ENCODE measurements at regions not wholly inside any gene's neighbourhood (a gene's known extent, or its start where the extent isn't known, plus 50 kb on each side); places are given as distances from the start of the nearest gene placed in this dataset.

DNA sequence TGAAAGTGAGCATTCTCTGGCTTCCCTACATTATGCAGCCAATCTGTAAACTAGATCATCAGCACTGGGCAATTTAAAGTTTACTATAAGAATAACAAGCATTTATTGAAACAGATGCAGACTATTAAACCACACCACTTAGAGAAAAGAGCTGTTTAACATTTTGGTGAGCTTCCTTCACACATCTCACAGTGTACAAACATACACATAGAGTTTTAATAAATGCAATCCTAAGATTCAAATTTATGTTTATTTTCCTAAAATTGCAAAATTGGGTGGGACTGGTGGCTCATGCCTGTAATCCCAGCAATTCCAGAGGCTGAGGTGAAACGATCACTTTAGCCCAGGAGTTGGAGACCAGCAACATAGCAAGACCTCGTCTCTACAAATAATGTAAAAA lies 199.3 kb downstream of the SH3BP4 start:
- Histone ChIP-seq H3K27me3 (ENCODE audit: control insufficient read depth, insufficient read depth, low read length) (peaks cover 10% of the 10 kb centered on the region), H3K4me1 (ENCODE audit: control insufficient read depth, extremely low read depth, insufficient read depth, low read length) (no peaks in the 10 kb centered on the region), H3K4me3 (replicated peaks in 1 of 4; ENCODE audit: control extremely low read depth in 1 of 4, insufficient read depth in 1 of 4, low read depth in 3 of 4, low read length in 4 of 4) (no peak overlapping the region), H4K20me1 (ENCODE audit: control insufficient read depth, extremely low read depth, insufficient read depth, low read length) (peaks cover 1% of the 10 kb centered on the region), H3K9me3 (ENCODE audit: control insufficient read depth, insufficient read depth, low read depth, low read length) (no peaks in the 10 kb centered on the region), H2AFZ (ENCODE audit: low read length) (no peak overlapping the region), H3K27ac (ENCODE audit: insufficient read depth, low read length) (no peak overlapping the region), H3K4me2 (ENCODE audit: extremely low read depth, insufficient read depth, low read length) (no peak overlapping the region), H3K9ac (ENCODE audit: insufficient read depth, low read length) (no peak overlapping the region), H3K36me3 (ENCODE audit: control insufficient read depth, insufficient read depth, low read length) (no peaks in the 10 kb centered on the region), H3K79me2 (ENCODE audit: control insufficient read depth, insufficient read depth, low read length) (no peaks in the 10 kb centered on the region)
- TF ChIP-seq CTCF (conservative IDR thresholded peaks at IDR 0.05 in 1 of 2, IDR thresholded peaks at IDR 0.05 in 1 of 2; ENCODE audit: low read depth in 1 of 2, low read length in 2 of 2) (no peak), EZH2 (IDR thresholded peaks at IDR 0.05; ENCODE audit: low read length, missing control alignments) (no peak)
- DNase-seq (ENCODE audit: low read depth in 2 of 2), result no peak

DNA sequence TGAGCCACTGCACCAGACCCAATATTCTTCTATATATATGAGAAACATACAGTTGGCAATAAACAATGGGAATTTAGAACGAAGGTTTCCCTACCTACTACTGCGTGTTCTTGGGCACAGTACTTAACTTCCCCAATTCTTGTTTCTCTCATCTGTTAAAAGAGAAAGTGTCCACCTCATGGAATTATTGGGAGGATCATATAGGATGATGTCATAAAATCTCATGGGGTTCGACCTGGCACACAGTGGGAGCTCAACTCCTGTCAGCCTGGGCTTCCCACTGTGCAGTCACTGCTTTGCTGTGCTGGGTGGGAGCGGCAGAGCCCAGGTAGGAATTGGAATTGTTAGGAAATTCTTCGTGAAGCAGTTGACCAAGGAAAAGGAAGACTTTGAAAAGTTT lies 203.3 kb downstream of the SH3BP4 start:
- Histone ChIP-seq H3K4me3 (replicated peaks in 1 of 4; ENCODE audit: control extremely low read depth in 1 of 4, insufficient read depth in 1 of 4, low read depth in 3 of 4, low read length in 4 of 4) (no peak overlapping the region), H3K36me3 (ENCODE audit: control insufficient read depth, insufficient read depth, low read length) (no peaks in the 10 kb centered on the region), H3K27me3 (ENCODE audit: control insufficient read depth, insufficient read depth, low read length) (peaks cover 2% of the 10 kb centered on the region), H4K20me1 (ENCODE audit: control insufficient read depth, extremely low read depth, insufficient read depth, low read length) (peaks cover 3% of the 10 kb centered on the region), H2AFZ (ENCODE audit: low read length) (no peak overlapping the region), H3K4me2 (ENCODE audit: extremely low read depth, insufficient read depth, low read length) (no peak overlapping the region), H3K27ac (ENCODE audit: insufficient read depth, low read length) (no peak overlapping the region), H3K4me1 (ENCODE audit: control insufficient read depth, extremely low read depth, insufficient read depth, low read length) (no peaks in the 10 kb centered on the region), H3K9ac (ENCODE audit: insufficient read depth, low read length) (no peak overlapping the region), H3K9me3 (ENCODE audit: control insufficient read depth, insufficient read depth, low read depth, low read length) (no peaks in the 10 kb centered on the region), H3K79me2 (ENCODE audit: control insufficient read depth, insufficient read depth, low read length) (no peaks in the 10 kb centered on the region)
- DNase-seq (ENCODE audit: low read depth in 2 of 2), result no peak
- TF ChIP-seq CTCF (conservative IDR thresholded peaks at IDR 0.05 in 1 of 2, IDR thresholded peaks at IDR 0.05 in 1 of 2; ENCODE audit: low read depth in 1 of 2, low read length in 2 of 2) (no peak), EZH2 (IDR thresholded peaks at IDR 0.05; ENCODE audit: low read length, missing control alignments) (no peak)

GRCh38 chr2:235156055-235156454 lies 204.2 kb downstream of the SH3BP4 start:
- no peaks in the 10 kb centered on the region for H3K79me2 ChIP-seq (ENCODE audit: control insufficient read depth, insufficient read depth, low read length)
- H3K4me2 ChIP-seq (ENCODE audit: extremely low read depth, insufficient read depth, low read length), result no peak overlapping the region
- no peak overlapping the region for H2AFZ ChIP-seq (ENCODE audit: low read length)
- peaks cover 2% of the 10 kb centered on the region for H4K20me1 ChIP-seq (ENCODE audit: control insufficient read depth, extremely low read depth, insufficient read depth, low read length)
- no peaks in the 10 kb centered on the region for H3K9me3 ChIP-seq (ENCODE audit: control insufficient read depth, insufficient read depth, low read depth, low read length)
- H3K4me3 ChIP-seq (replicated peaks in 1 of 4; ENCODE audit: control extremely low read depth in 1 of 4, insufficient read depth in 1 of 4, low read depth in 3 of 4, low read length in 4 of 4), result no peak overlapping the region
- no peak overlapping the region for H3K9ac ChIP-seq (ENCODE audit: insufficient read depth, low read length)
- H3K36me3 ChIP-seq (ENCODE audit: control insufficient read depth, insufficient read depth, low read length), result no peaks in the 10 kb centered on the region
- H3K27ac ChIP-seq (ENCODE audit: insufficient read depth, low read length), result no peak overlapping the region
- no peaks in the 10 kb centered on the region for H3K4me1 ChIP-seq (ENCODE audit: control insufficient read depth, extremely low read depth, insufficient read depth, low read length)
- no peaks in the 10 kb centered on the region for H3K27me3 ChIP-seq (ENCODE audit: control insufficient read depth, insufficient read depth, low read length)
- DNase-seq (ENCODE audit: low read depth in 2 of 2), result no peak
- no peak for TF ChIP-seq CTCF (conservative IDR thresholded peaks at IDR 0.05 in 1 of 2, IDR thresholded peaks at IDR 0.05 in 1 of 2; ENCODE audit: low read depth in 1 of 2, low read length in 2 of 2)
- TF ChIP-seq EZH2 (IDR thresholded peaks at IDR 0.05; ENCODE audit: low read length, missing control alignments), result no peak

Measured in fibroblast of lung (primary cell).